A673 (cell line): ENCODE measurements at regions not wholly inside any gene's neighbourhood (a gene's known extent, or its start where the extent isn't known, plus 50 kb on each side); places are given as distances from the start of the nearest gene placed in this dataset.

ENCODE experiments used
- BruUV-seq: library from RNA; stranded (reverse); fragments of 400-500 nt; replicated peaks from 2 replicates; lab custom pipeline; 2021; lab: Mats Ljungman, UMichigan
- CTCF ChIA-PET: fragments of 300-600 bp; sonication (Branson Sonifier 250); formaldehyde crosslinking; loops from one replicate; lab custom pipeline; 2022; ENCODE audit warnings: antibody characterized with exemption; lab: Charles Lee
- POLR2A ChIA-PET: fragments of 300-600 bp; sonication (Branson Sonifier 250); formaldehyde crosslinking; loops from one replicate; lab custom pipeline; 2022; ENCODE audit warnings: antibody characterized with exemption; ENCODE audit not compliant: low non-redundant PET; lab: Charles Lee
- DNase-seq: peaks from one replicate; pipeline ENCODE4 v3.0.0-alpha.2; 2015; ENCODE audit warnings: low spot score
- H3K27ac ChIP-seq: fragments of 200-600 bp; sonication (generic); 2 replicates; pipeline ENCODE4 v1.5.1; 2016; ENCODE audit warnings: mixed run types, low read depth, mild to moderate bottlenecking, mixed read lengths, antibody characterized with exemption, low read length; ENCODE audit not compliant: poor library complexity, severe bottlenecking
- H3K27me3 ChIP-seq: fragments of 200-600 bp; sonication (generic); replicated peaks from 2 replicates; pipeline ENCODE4 v1.6.1; 2017; ENCODE audit warnings: mixed run types, low read depth, mild to moderate bottlenecking, mixed read lengths, antibody characterized with exemption, low read length; ENCODE audit not compliant: insufficient read depth, poor library complexity
- H3K36me3 ChIP-seq: fragments of 200-600 bp; sonication (generic); 2 replicates; pipeline ENCODE4 v1.6.1; 2016; ENCODE audit warnings: mixed run types, mild to moderate bottlenecking, mixed read lengths, antibody characterized with exemption, low read length; ENCODE audit not compliant: insufficient read depth, poor library complexity, severe bottlenecking
- H3K4me1 ChIP-seq: fragments of 200-600 bp; sonication (generic); 2 replicates; pipeline ENCODE4 v1.6.1; 2017; ENCODE audit warnings: mixed run types, mild to moderate bottlenecking, mixed read lengths, antibody characterized with exemption, low read length; ENCODE audit not compliant: insufficient read depth, poor library complexity, severe bottlenecking
- H3K4me3 ChIP-seq: fragments of 200-600 bp; sonication (generic); 2 replicates; pipeline ENCODE4 v1.5.1; 2016; ENCODE audit warnings: low read depth, mixed run types, mild to moderate bottlenecking, mixed read lengths, low read length; ENCODE audit not compliant: poor library complexity, severe bottlenecking
- H3K9me3 ChIP-seq: fragments of 200-600 bp; sonication (generic); 2 replicates; pipeline ENCODE4 v1.6.1; 2016; ENCODE audit warnings: mixed run types, low read depth, mild to moderate bottlenecking, mixed read lengths, antibody characterized with exemption, low read length; ENCODE audit not compliant: poor library complexity, severe bottlenecking
- CTCF ChIP-seq: fragments of 300-800, 200-600 bp; sonication (generic); conservative IDR thresholded peaks from 2 replicates; pipeline ENCODE4 v1.5.1; 2017; ENCODE audit warnings: low read depth, mild to moderate bottlenecking, antibody characterized with exemption, low read length, moderate library complexity, mixed read lengths
- EZH2 ChIP-seq: fragments of 200-600 bp; sonication (generic); IDR thresholded peaks from 2 replicates; pipeline ENCODE4 v1.6.1; 2017; ENCODE audit warnings: borderline replicate concordance, low read depth, mild to moderate bottlenecking, mixed read lengths, antibody characterized with exemption, low read length; ENCODE audit not compliant: poor library complexity, severe bottlenecking
- intact Hi-C: fragments of 100-400 bp; cut with micrococcal nuclease; formaldehyde crosslinking; loops from one replicate; pipeline ENCODE4 v1.10.0; 2022; ENCODE audit not compliant: unreplicated experiment

- no peaks in the 10 kb centered on the region for H3K4me1 ChIP-seq
- no peaks in the 10 kb centered on the region for H3K9me3 ChIP-seq
- no peaks in the 10 kb centered on the region for H3K36me3 ChIP-seq
- TF ChIP-seq CTCF (no peak), EZH2 (no peak)
- intact Hi-C loops, result no loop called here
- ChIA-PET CTCF (no interaction called here), POLR2A (no interaction called here)
- no peak overlapping the region for H3K4me3 ChIP-seq
- no peaks in the 10 kb centered on the region for H3K27me3 ChIP-seq
- BruUV-seq, result no TSS peak
- DNase-seq, result no peak
- no peak overlapping the region for H3K27ac ChIP-seq
Measured at GRCh38 chr2:106293271-106293783, 99.2 kb upstream of the UXS1 start.

DNA sequence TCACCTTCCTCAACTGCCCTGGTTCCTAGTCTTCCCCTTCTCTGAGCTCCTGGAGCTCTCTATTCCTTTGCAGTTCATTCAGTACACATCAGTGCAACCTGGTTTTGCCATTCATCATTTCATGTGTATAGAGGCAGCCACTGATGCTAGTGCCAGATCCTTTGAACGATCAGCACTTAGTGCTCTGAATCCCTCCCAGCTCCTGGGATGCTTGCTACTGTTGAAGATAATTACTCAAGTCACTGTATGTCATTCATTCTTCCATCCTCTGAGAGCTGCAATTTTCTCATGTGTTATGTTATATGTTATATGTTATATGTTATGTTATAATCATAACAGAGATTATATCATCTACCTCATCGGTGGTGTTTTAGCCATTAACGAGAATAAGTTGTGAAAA is 98.5 kb upstream of the UXS1 start:
- H3K9me3 ChIP-seq, result no peaks in the 10 kb centered on the region
- no peak for DNase-seq
- intact Hi-C loops, result no loop called here
- no peak overlapping the region for H3K27ac ChIP-seq
- CTCF ChIA-PET, result no interaction called here
- POLR2A ChIA-PET, result no interaction called here
- BruUV-seq, result no TSS peak
- H3K4me1 ChIP-seq, result no peaks in the 10 kb centered on the region
- no peak overlapping the region for H3K4me3 ChIP-seq
- TF ChIP-seq EZH2 (no peak), CTCF (no peak)
- no peaks in the 10 kb centered on the region for H3K27me3 ChIP-seq
- no peaks in the 10 kb centered on the region for H3K36me3 ChIP-seq

DNA sequence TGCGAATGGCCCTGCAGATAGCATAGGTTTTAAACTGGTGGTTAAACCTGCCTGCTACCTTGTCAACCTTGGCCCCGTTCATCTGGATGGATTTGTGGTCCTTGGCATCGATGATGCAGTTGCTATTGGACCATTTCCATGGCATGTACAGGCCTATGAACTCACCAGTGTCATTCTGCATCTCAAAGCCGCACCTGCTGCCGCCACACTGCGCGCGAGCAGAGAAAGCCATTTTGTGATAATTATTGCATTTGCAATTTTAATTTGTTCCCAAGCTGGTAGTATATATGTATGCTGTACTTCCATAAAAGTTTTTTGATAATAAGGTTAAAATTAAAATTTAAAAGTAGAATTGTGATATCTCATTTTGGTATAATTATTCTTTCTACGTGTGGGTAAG is 94.8 kb upstream of the UXS1 start:
- DNase-seq, result no peak
- intact Hi-C loops, result no loop called here
- POLR2A ChIA-PET, result no interaction called here
- Histone ChIP-seq H3K4me3 (no peak overlapping the region), H3K36me3 (no peaks in the 10 kb centered on the region), H3K9me3 (no peaks in the 10 kb centered on the region), H3K27ac (no peak overlapping the region), H3K4me1 (no peaks in the 10 kb centered on the region), H3K27me3 (no peaks in the 10 kb centered on the region)
- TF ChIP-seq CTCF (no peak), EZH2 (no peak)
- BruUV-seq, result no TSS peak
- CTCF ChIA-PET, result no interaction called here
